Right ventricle myocardium inferior (tissue), 1 donor: ENCODE measurements at regions not wholly inside any gene's neighbourhood (a gene's known extent, or its start where the extent isn't known, plus 50 kb on each side); places are given as distances from the start of the nearest gene placed in this dataset.

Experiments
- ATAC-seq: fragments of 200-7000 bp; cut with Tn5 transposase; one replicate; pipeline ENCODE4 v1.9.1; 2020; ENCODE audit warnings: mild to moderate bottlenecking, moderate library complexity
- DNase-seq: peaks from one replicate; pipeline ENCODE4 v3.0.0; 2021; ENCODE audit errors: missing footprints
- intact Hi-C: fragments of 100-400 bp; cut with DNase I; formaldehyde crosslinking; loops from one replicate; pipeline ENCODE4 v1.11.0; 2022
- donor health status: DM: no; HTN: yes; CAD: no; lungs with severe emphysema.

GRCh38 chr4:144202081-144202480 lies 61.6 kb upstream of the GYPA start:
- ATAC-seq (no peak), DNase-seq (no peak)
- intact Hi-C loops: no loop called here

- DNase-seq: no peak
- intact Hi-C loops: no loop called here
- no peak for ATAC-seq
Observed at GRCh38 chr4:144203155-144203554, 62.6 kb upstream of the GYPA start.

GRCh38 chr4:144204431-144204830 lies 63.9 kb upstream of the GYPA start:
- intact Hi-C loops: no loop called here
- ATAC-seq (no peak), DNase-seq (no peak)

- intact Hi-C loops: no loop called here
- no peak for DNase-seq
Observed at GRCh38 chr4:144206711-144207110, 66.2 kb upstream of the GYPA start.

GRCh38 chr4:144208074-144208473 lies 67.6 kb upstream of the GYPA start:
- intact Hi-C loops: no loop called here
- DNase-seq: no peak
- no peak for ATAC-seq

More at GRCh38 chr4:144206711-144207110, 66.2 kb upstream of the GYPA start:
- ATAC-seq: no peak

- intact Hi-C loops: no loop called here
- ATAC-seq (no peak), DNase-seq (no peak)
Observed at GRCh38 chr4:144209491-144209890, 69.0 kb upstream of the GYPA start.

GRCh38 chr4:144213371-144213770 lies 72.9 kb upstream of the GYPA start:
- DNase-seq (no peak), ATAC-seq (no peak)
- intact Hi-C loops: no loop called here

- intact Hi-C loops: no loop called here
- ATAC-seq: peak; percentile 94
- DNase-seq: no peak
Observed at GRCh38 chr4:144223149-144223548, 82.6 kb upstream of the GYPA start.

GRCh38 chr4:144223661-144224060 lies 83.1 kb upstream of the GYPA start:
- DNase-seq: no peak
- intact Hi-C loops: no loop called here
- peak; percentile 19 for ATAC-seq

GRCh38 chr4:144259285-144259684 lies 118.8 kb upstream of the GYPA start:
- intact Hi-C loops: no loop called here
- ATAC-seq: no peak
- DNase-seq: no peak

- no peak for DNase-seq
- intact Hi-C loops: no loop called here
- ATAC-seq: no peak
Observed at GRCh38 chr4:144267084-144267483, 126.6 kb upstream of the GYPA start.

- intact Hi-C loops: no loop called here
- ATAC-seq (no peak), DNase-seq (no peak)
Observed at GRCh38 chr4:144280688-144281087, 140.2 kb upstream of the GYPA start.

GRCh38 chr4:144283526-144283925 lies 143.0 kb upstream of the GYPA start:
- DNase-seq: no peak
- no peak for ATAC-seq
- intact Hi-C loops: no loop called here

GRCh38 chr4:144284026-144284425 lies 143.5 kb upstream of the GYPA start:
- intact Hi-C loops: no loop called here
- no peak for ATAC-seq

GRCh38 chr4:144288011-144288903 lies 147.7 kb upstream of the GYPA start:
- no peak for ATAC-seq
- peak; percentile 23 for DNase-seq
- intact Hi-C loops: no loop called here

More at GRCh38 chr4:144284026-144284425, 143.5 kb upstream of the GYPA start:
- DNase-seq: no peak

- DNase-seq: no peak
- intact Hi-C loops: no loop called here
- no peak for ATAC-seq
Observed at GRCh38 chr4:144289667-144290428, 149.3 kb upstream of the GYPA start.

- ATAC-seq (no peak), DNase-seq (no peak)
Observed at GRCh38 chr4:144291164-144291563, 150.6 kb upstream of the GYPA start.

GRCh38 chr4:144294211-144294610 lies 153.7 kb upstream of the GYPA start:
- intact Hi-C loops: no loop called here
- no peak for DNase-seq
- ATAC-seq: no peak

More at GRCh38 chr4:144291164-144291563, 150.6 kb upstream of the GYPA start:
- intact Hi-C loops: no loop called here

GRCh38 chr4:144295286-144295995 lies 154.9 kb upstream of the GYPA start:
- ATAC-seq: no peak
- DNase-seq: no peak
- intact Hi-C loops: no loop called here
